A549 (cell line): ENCODE measurements at regions not wholly inside any gene's neighbourhood (a gene's known extent, or its start where the extent isn't known, plus 50 kb on each side); places are given as distances from the start of the nearest gene placed in this dataset.

Source experiments
- ATAC-seq, 2 experiments: fragments of 200-7000 bp in 1 of 2; fragments of >200 bp in 1 of 2; cut with Nextera tagmentation in 1 of 2; cut with Tn5 transposase in 1 of 2; 3 replicates each; pipeline versions ENCODE4 v1.8.0 to v1.9.1; 2018 to 2020; ENCODE audit warnings: mild to moderate bottlenecking in 1 of 2, moderate library complexity in 1 of 2
- CTCF ChIA-PET: fragments of 300-600 bp; sonication (Branson Sonifier 250); formaldehyde crosslinking; extraction: SDS; loops from one replicate; lab custom pipeline; 2021; ENCODE audit warnings: antibody characterized with exemption, inconsistent platforms; lab: Yijun Ruan, JAX
- POLR2A ChIA-PET: fragments of 350-600 bp; formaldehyde crosslinking; extraction: SDS; loops from one replicate; lab custom pipeline; 2021; ENCODE audit warnings: antibody characterized with exemption, inconsistent platforms; lab: Yijun Ruan, JAX
- DNase-seq, 2 experiments: peaks; one replicate each; pipeline versions ENCODE4 v3.0.0 to v3.0.0-alpha.2; 2011 to 2016; ENCODE audit warnings: low read depth in 1 of 2, low spot score in 1 of 2
- FAIRE-seq: peaks from 2 replicates; lab custom pipeline; 2011; peaks lifted over from hg19 to GRCh38; lab: Jason Lieb, UNC
- H3K27ac ChIP-seq, 2 experiments: fragments of >200 bp; sonication (Bioruptor Twin); formaldehyde crosslinking; 3 replicates each; pipeline ENCODE4 v1.5.1; 2016 to 2017
- H3K4me1 ChIP-seq: fragments of >200 bp; sonication (Bioruptor Twin); formaldehyde crosslinking; 3 replicates; pipeline ENCODE4 v1.6.1; 2016
- H3K4me2 ChIP-seq: fragments of >200 bp; sonication (Bioruptor Twin); formaldehyde crosslinking; 3 replicates; pipeline ENCODE4 v1.6.1; 2016
- H3K4me3 ChIP-seq: fragments of >200 bp; sonication (Bioruptor Twin); formaldehyde crosslinking; 3 replicates; pipeline ENCODE4 v1.5.1; 2016
- H3K9me3 ChIP-seq: fragments of >200 bp; sonication (Bioruptor Twin); formaldehyde crosslinking; 3 replicates; pipeline ENCODE4 v1.6.1; 2016
- CHD4 ChIP-seq: fragments of 200-600 bp; sonication (generic); IDR thresholded peaks from 2 replicates; pipeline ENCODE4 v1.6.1; 2016; ENCODE audit warnings: antibody characterized with exemption, mild to moderate bottlenecking, borderline replicate concordance
- CTCF ChIP-seq: fragments of >200 bp; sonication (Bioruptor Twin); formaldehyde crosslinking; IDR thresholded peaks from 3 replicates; pipeline ENCODE4 v1.5.1; 2016
- EHF ChIP-seq: fragments of 250-450 bp; sonication (Bioruptor Pico); IDR thresholded peaks from 2 replicates; pipeline ENCODE4 v1.5.0; 2020; ENCODE audit warnings: mild to moderate bottlenecking
- EP300 ChIP-seq, 2 experiments: fragments of >200 bp; sonication (Bioruptor Twin); formaldehyde crosslinking; IDR thresholded peaks; 2 replicates in 1 of 2; 3 replicates in 1 of 2; pipeline ENCODE4 v1.6.1; 2016 to 2017
- FOSL2 ChIP-seq, 2 experiments: fragments of 450-650 bp in 1 of 2; fragments of >200 bp in 1 of 2; sonication (Bioruptor Twin) in 1 of 2; formaldehyde crosslinking; IDR thresholded peaks; 2 replicates each; pipeline versions ENCODE4 v1.5.0 to v1.6.1; 2016 to 2020; ENCODE audit warnings: mild to moderate bottlenecking in 1 of 2, moderate library complexity in 1 of 2
- GATA3 ChIP-seq: IDR thresholded peaks from 2 replicates; pipeline ENCODE4 v1.6.1; 2012; ENCODE audit warnings: borderline replicate concordance
- HDAC2 ChIP-seq: fragments of 200-600 bp; sonication (generic); IDR thresholded peaks from 2 replicates; pipeline ENCODE4 v1.6.1; 2016
- HEYL ChIP-seq: fragments of 250-450 bp; sonication (Bioruptor Pico); IDR thresholded peaks from 2 replicates; pipeline ENCODE4 v1.8.0; 2021; ENCODE audit warnings: mild to moderate bottlenecking, moderate library complexity
- HMGXB4 ChIP-seq: fragments of 250-450 bp; sonication (Bioruptor Pico); IDR thresholded peaks from 2 replicates; pipeline ENCODE4 v1.5.0; 2021; ENCODE audit warnings: mild to moderate bottlenecking, moderate library complexity, borderline replicate concordance
- HOXB13 ChIP-seq: fragments of 250-450 bp; sonication (Bioruptor Pico); IDR thresholded peaks from 2 replicates; pipeline ENCODE4 v1.5.0; 2020; ENCODE audit warnings: low read depth, mild to moderate bottlenecking, moderate library complexity
- JUN ChIP-seq, 2 experiments: fragments of >200 bp; sonication (Bioruptor Twin); formaldehyde crosslinking; IDR thresholded peaks; 2 replicates in 1 of 2; 3 replicates in 1 of 2; pipeline ENCODE4 v1.6.1; 2016 to 2017
- JUNB ChIP-seq: fragments of >200 bp; sonication (Bioruptor Twin); formaldehyde crosslinking; IDR thresholded peaks from 2 replicates; pipeline ENCODE4 v1.6.1; 2016
- KDM1A ChIP-seq: fragments of 200-600 bp; sonication (generic); IDR thresholded peaks from 2 replicates; pipeline ENCODE4 v1.6.1; 2016; ENCODE audit warnings: low read depth, mild to moderate bottlenecking
- KDM5A ChIP-seq: fragments of 200-600 bp; sonication (generic); IDR thresholded peaks from 2 replicates; pipeline ENCODE4 v1.6.1; 2016; ENCODE audit warnings: antibody characterized with exemption, mild to moderate bottlenecking
- MAFK ChIP-seq: fragments of 450-650 bp; IDR thresholded peaks from 2 replicates; pipeline ENCODE4 v1.6.1; 2014; ENCODE audit not compliant: partially characterized antibody
- MAZ ChIP-seq: fragments of 150-350 bp; IDR thresholded peaks from 2 replicates; pipeline ENCODE4 v1.6.1; 2014; ENCODE audit warnings: antibody characterized with exemption, low read depth, low read length, borderline replicate concordance
- MYC ChIP-seq: IDR thresholded peaks from 2 replicates; pipeline ENCODE4 v1.6.1; 2012; ENCODE audit warnings: mild to moderate bottlenecking, inconsistent platforms, low read length, improper control_type of control experiment, borderline replicate concordance
- NFE2L2 ChIP-seq: fragments of 150-350 bp; conservative IDR thresholded peaks from 2 replicates; pipeline ENCODE4 v1.6.1; 2014; ENCODE audit warnings: low read length
- NPAS2 ChIP-seq: fragments of 250-450 bp; sonication (Bioruptor Pico); IDR thresholded peaks from 2 replicates; pipeline ENCODE4 v1.8.0; 2022; ENCODE audit warnings: mild to moderate bottlenecking, moderate library complexity, borderline replicate concordance
- RAD21 ChIP-seq, 2 experiments: fragments of >200 bp in 1 of 2; sonication (Bioruptor Twin) in 1 of 2; formaldehyde crosslinking in 1 of 2; IDR thresholded peaks in 1 of 2; conservative IDR thresholded peaks in 1 of 2; 2 replicates in 1 of 2; 3 replicates in 1 of 2; pipeline ENCODE4 v1.6.1; 2012 to 2018; ENCODE audit warnings: inconsistent platforms in 1 of 2
- REST ChIP-seq: fragments of 200-600 bp; sonication (generic); IDR thresholded peaks from 2 replicates; pipeline ENCODE4 v1.6.1; 2016; ENCODE audit warnings: antibody characterized with exemption, mild to moderate bottlenecking, moderate library complexity
- RNF2 ChIP-seq: fragments of 200-600 bp; sonication (generic); IDR thresholded peaks from 2 replicates; pipeline ENCODE4 v1.6.1; 2016; ENCODE audit warnings: low read depth, mild to moderate bottlenecking, antibody characterized with exemption, moderate library complexity, borderline replicate concordance
- SREBF2 ChIP-seq: fragments of 450-650 bp; IDR thresholded peaks from 2 replicates; pipeline ENCODE4 v1.6.1; 2014; ENCODE audit warnings: mild to moderate bottlenecking, moderate library complexity
- TFCP2L1 ChIP-seq: fragments of 250-450 bp; sonication (Bioruptor Pico); IDR thresholded peaks from 2 replicates; pipeline ENCODE4 v1.5.0; 2021; ENCODE audit warnings: mild to moderate bottlenecking
- TP53 ChIP-seq: fragments of 250-450 bp; sonication (Bioruptor Pico); IDR thresholded peaks from 2 replicates; pipeline ENCODE4 v1.5.0; 2021; ENCODE audit warnings: mild to moderate bottlenecking, moderate library complexity
- ZNF302 ChIP-seq: fragments of 250-450 bp; sonication (Bioruptor Pico); IDR thresholded peaks from 2 replicates; pipeline ENCODE4 v1.9.0; 2021; ENCODE audit warnings: inconsistent platforms, mild to moderate bottlenecking, moderate library complexity
- WGBS: methylation state at CpG from one replicate; pipeline ENCODE4 v1.1.6; 2017; ENCODE audit errors: missing lambda C conversion rate; 5-methylcytosine and 5-hydroxymethylcytosine counted together
- TF ChIP-seq, protein P1 (sequence below): fragments of 450-650 bp; IDR thresholded peaks from 2 replicates; pipeline ENCODE4 v1.6.1; 2014; ENCODE audit warnings: antibody characterized with exemption

- CTCF ChIA-PET, result interaction anchor here (1.2 kb wide), 1 partner anchor 13 kb away, joined by 3 read pairs; no protein-coding TSS in a partner anchor
- WGBS, result 29% methylated on average over 2 of the region's 2 CpGs
- Histone ChIP-seq H3K4me2 (no peak overlapping the region), H3K4me3 (no peak overlapping the region), H3K4me1 (no peaks in the 10 kb centered on the region), H3K27ac (no peak overlapping the region), H3K9me3 (no peaks in the 10 kb centered on the region)
- TF ChIP-seq JUN (IDR thresholded peaks at IDR 0.05), result no peak
- TF ChIP-seq HDAC2, result no peak
- TF ChIP-seq JUNB, result no peak
- no peak for TF ChIP-seq CHD4
- TF ChIP-seq FOSL2 (IDR thresholded peaks at IDR 0.05), result no peak
- no peak for TF ChIP-seq FOSL2 (CRISPR knock-in tag; IDR thresholded peaks at IDR 0.05)
- TF ChIP-seq GATA3, result no peak
- TF ChIP-seq MAFK, result no peak
- TF ChIP-seq, protein P1, sequence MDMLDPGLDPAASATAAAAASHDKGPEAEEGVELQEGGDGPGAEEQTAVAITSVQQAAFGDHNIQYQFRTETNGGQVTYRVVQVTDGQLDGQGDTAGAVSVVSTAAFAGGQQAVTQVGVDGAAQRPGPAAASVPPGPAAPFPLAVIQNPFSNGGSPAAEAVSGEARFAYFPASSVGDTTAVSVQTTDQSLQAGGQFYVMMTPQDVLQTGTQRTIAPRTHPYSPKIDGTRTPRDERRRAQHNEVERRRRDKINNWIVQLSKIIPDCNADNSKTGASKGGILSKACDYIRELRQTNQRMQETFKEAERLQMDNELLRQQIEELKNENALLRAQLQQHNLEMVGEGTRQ, result no peak
- TF ChIP-seq KDM5A, result no peak
- no peak for TF ChIP-seq RNF2
- no peak for TF ChIP-seq EHF (CRISPR knock-in tag)
- TF ChIP-seq HMGXB4, result no peak
- TF ChIP-seq TFCP2L1 (CRISPR knock-in tag), result no peak
- no peak for TF ChIP-seq TP53
- ATAC-seq (peak; percentile 24 to 62; a peak in 3 of 6 replicates), FAIRE-seq (no peak), DNase-seq (no peak)
- POLR2A ChIA-PET, result no interaction called here
Observed at GRCh38 chr3:173249457-173249856, 108.4 kb upstream of the SPATA16 start.

GRCh38 chr3:173241727-173242126 lies 100.7 kb upstream of the SPATA16 start:
- 15% methylated on average over 1 of the region's 1 CpG for WGBS
- ChIA-PET CTCF (no interaction called here), POLR2A (no interaction called here)
- DNase-seq (no peak), ATAC-seq (no peak), FAIRE-seq (no peak)
- Histone ChIP-seq H3K9me3 (no peaks in the 10 kb centered on the region), H3K27ac (no peak overlapping the region), H3K4me1 (no peaks in the 10 kb centered on the region), H3K4me2 (no peak overlapping the region), H3K4me3 (no peak overlapping the region)
- TF ChIP-seq GATA3 (no peak), RAD21 (conservative IDR thresholded peaks at IDR 0.05 in 1 of 2, IDR thresholded peaks at IDR 0.05 in 1 of 2) (no peak), HMGXB4 (no peak), FOSL2 (IDR thresholded peaks at IDR 0.05) (no peak), FOSL2 (CRISPR knock-in tag; IDR thresholded peaks at IDR 0.05) (no peak), JUNB (no peak), NPAS2 (CRISPR knock-in tag) (no peak), ZNF302 (CRISPR knock-in tag) (no peak), NFE2L2 (no peak), HEYL (CRISPR knock-in tag) (no peak), SREBF2 (no peak), KDM1A (no peak), EP300 (IDR thresholded peaks at IDR 0.05) (no peak), MYC (no peak), CTCF (no peak), MAZ (no peak), HOXB13 (CRISPR knock-in tag) (no peak), MAFK (no peak), REST (no peak)
- TF ChIP-seq, protein P1, result no peak
